ENCODE measurements at regions not wholly inside any gene's neighbourhood (a gene's known extent, or its start where the extent isn't known, plus 50 kb on each side); places are given as distances from the start of the nearest gene placed in this dataset.

DNA sequence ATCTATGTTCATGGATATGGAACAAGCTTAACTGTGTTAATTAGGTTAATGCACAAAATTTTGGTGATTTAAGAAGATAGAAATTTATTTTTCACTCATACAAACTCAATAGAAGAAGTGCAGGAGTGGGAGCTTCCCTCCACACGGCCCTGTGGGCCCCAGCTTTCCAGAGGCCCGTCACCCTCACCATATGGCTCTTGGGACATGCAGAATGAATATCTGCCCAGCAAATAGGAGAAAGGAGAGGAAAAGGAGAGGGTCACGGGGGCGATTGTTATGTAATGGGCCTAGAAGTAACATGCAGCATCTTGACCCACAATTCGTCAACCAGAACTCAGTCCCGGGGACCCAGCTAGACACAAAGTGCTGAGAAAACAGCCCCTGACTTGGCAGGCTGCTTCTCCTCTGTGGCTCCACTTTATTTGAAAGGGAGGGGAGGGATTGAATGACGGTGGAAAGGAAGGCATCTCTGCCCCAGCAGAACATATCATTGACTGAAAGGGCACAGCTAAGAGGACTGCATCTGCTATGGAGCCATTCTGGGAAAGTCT lies 648.2 kb upstream of the ID2 start:
- TF ChIP-seq Cebpa-rat (IDR thresholded peaks at IDR 0.05) = no peak
- no peaks in the 10 kb centered on the region for H4K20me1 ChIP-seq
- no peak overlapping the region for H3K9ac ChIP-seq
- H3K4me1 ChIP-seq = peaks cover 0 to 13% (median 9%) of the 10 kb centered on the region in 10 experiments; a peak in 9 of 20 replicates
- no peaks in the 10 kb centered on the region for H3K9me3 ChIP-seq (replicated peaks in 1 of 11)
- H3K4me2 ChIP-seq = no peak overlapping the region
- H3K27me3 ChIP-seq = no peaks in the 10 kb centered on the region
- no peaks in the 10 kb centered on the region for H3K36me3 ChIP-seq
- H3K4me3 ChIP-seq = no peak overlapping the region
- H3K27ac ChIP-seq = no peak overlapping the region

DNA sequence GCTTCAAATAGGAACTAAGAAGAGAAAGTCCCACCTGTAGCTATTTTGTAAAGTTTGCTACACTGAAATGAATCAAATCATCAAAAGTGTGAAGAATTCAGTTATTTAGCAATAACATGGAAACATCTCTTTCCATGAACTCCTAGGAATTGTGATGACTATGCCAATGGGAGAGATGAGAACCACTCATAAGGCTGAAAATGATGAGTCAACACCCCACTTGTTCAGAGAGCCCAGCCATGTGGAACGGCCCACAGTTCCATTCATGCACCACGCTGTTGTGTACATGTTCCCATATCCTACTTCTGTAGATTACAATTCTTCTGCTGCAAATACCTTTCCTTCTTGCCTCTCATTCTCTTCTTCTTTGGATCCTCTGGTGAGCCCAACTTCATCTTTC lies 645.5 kb upstream of the ID2 start:
- Histone ChIP-seq H3K9me3 (replicated peaks in 1 of 11) (no peaks in the 10 kb centered on the region; a peak in 1 of 22 replicates), H3K36me3 (no peaks in the 10 kb centered on the region), H3K4me1 (peaks cover 0 to 13% (median 9%) of the 10 kb centered on the region in 10 experiments; a peak in 9 of 20 replicates), H3K27me3 (no peaks in the 10 kb centered on the region), H3K4me3 (no peak overlapping the region), H4K20me1 (no peaks in the 10 kb centered on the region), H3K27ac (no peak overlapping the region), H3K4me2 (peak overlapping the region in 9 of 11 experiments; percentile 0 to 41 (median 18); a peak in 7 of 22 replicates), H3K9ac (no peak overlapping the region)
- TF ChIP-seq Cebpa-rat (IDR thresholded peaks at IDR 0.05) = no peak

DNA sequence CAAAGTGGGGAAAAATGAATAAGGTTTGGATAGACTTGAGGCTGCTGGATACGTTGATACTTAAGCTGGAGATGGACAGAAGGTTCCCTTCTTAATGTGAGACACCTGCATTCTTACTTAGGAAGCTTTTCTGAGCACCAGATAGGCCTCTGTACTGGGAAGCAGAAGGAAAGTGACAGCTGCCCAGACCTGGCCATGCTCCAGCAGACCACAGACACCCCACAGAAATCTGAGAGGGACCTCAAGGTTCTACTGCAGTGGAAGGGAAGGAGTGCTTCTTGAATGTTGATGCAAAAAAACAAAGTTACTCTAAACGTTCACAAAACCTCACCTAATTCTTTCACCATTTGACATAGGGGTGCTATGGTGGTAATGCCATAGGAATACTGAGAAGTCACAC lies 642.1 kb upstream of the ID2 start:
- Histone ChIP-seq H3K27ac (no peak overlapping the region), H3K9ac (no peak overlapping the region), H3K4me2 (no peak overlapping the region), H4K20me1 (no peaks in the 10 kb centered on the region), H3K4me3 (no peak overlapping the region), H3K27me3 (no peaks in the 10 kb centered on the region), H3K36me3 (0 out of 22 replicates have a peak, but pooled peaks cover 0 to 5% (median 0%) of the 10 kb centered on the region in 11 experiments), H3K9me3 (replicated peaks in 1 of 11) (peaks cover 11 to 21% (median 15%) of the 10 kb centered on the region in 11 experiments), H3K4me1 (peaks cover 0 to 13% (median 9%) of the 10 kb centered on the region in 10 experiments; a peak in 9 of 20 replicates)
- TF ChIP-seq Cebpa-rat (IDR thresholded peaks at IDR 0.05) = no peak

DNA sequence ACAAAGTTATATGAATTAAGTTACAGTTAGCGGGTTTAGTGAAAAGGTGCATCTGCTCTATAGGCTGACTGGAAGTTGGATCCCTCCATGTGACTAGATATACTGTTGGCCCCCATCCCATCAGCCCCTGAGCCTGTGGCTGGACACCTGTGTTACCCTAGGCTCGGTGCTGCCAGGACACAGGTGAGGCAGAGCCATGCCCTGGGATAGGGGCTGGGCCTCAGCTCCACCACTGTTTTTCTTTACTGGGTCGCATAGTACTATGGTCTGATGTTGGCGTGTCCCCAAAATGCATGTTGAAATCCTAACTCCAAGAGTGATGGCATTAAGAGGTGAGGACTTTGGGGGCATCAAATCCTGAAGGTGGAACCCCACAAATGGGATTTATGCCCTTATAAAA lies 638.6 kb upstream of the ID2 start:
- no peaks in the 10 kb centered on the region for H4K20me1 ChIP-seq
- no peak overlapping the region for H3K9ac ChIP-seq
- H3K4me2 ChIP-seq = no peak overlapping the region
- H3K4me1 ChIP-seq = no peaks in the 10 kb centered on the region
- H3K4me3 ChIP-seq = no peak overlapping the region
- no peak overlapping the region for H3K27ac ChIP-seq
- H3K9me3 ChIP-seq (replicated peaks in 1 of 11) = peaks cover 11 to 21% (median 15%) of the 10 kb centered on the region in 11 experiments
- no peaks in the 10 kb centered on the region for H3K27me3 ChIP-seq
- 0 out of 22 replicates have a peak, but pooled peaks cover 0 to 5% (median 0%) of the 10 kb centered on the region in 11 experiments for H3K36me3 ChIP-seq
- no peak for TF ChIP-seq Cebpa-rat (IDR thresholded peaks at IDR 0.05)

DNA sequence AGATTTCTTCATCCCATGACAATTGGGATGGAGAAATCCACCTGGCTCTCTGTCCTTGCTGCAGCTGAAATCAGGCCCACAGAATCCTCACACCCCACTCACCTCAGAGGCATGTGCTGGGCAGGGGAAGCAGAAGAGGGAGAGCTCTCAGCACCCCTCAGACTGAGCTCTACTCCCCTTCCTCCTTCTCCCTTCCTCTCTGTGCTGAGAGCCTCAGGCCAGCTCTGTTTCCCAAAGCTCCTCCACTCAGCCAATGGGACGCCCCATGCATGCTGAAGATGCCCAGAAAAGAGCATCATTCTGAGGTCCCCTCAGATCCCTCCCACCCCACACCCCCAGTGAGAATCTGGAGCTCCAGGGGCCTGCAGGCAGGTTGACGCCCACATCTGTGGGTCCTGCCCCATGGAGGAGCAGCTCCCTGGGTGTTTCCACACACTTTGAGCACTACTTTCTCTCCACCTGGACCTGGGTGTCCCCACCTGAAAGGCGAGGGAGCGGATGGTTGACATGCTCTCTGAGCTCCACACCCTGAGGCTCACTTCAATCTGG lies 637.7 kb upstream of the ID2 start:
- no peaks in the 10 kb centered on the region for H3K4me1 ChIP-seq
- H3K36me3 ChIP-seq = 0 out of 22 replicates have a peak, but pooled peaks cover 0 to 5% (median 0%) of the 10 kb centered on the region in 11 experiments
- H3K9ac ChIP-seq = no peak overlapping the region
- H3K4me3 ChIP-seq = no peak overlapping the region
- no peaks in the 10 kb centered on the region for H3K27me3 ChIP-seq
- H3K9me3 ChIP-seq (replicated peaks in 1 of 11) = peaks cover 11 to 21% (median 15%) of the 10 kb centered on the region in 11 experiments
- H3K27ac ChIP-seq = no peak overlapping the region
- H4K20me1 ChIP-seq = no peaks in the 10 kb centered on the region
- H3K4me2 ChIP-seq = no peak overlapping the region
- TF ChIP-seq Cebpa-rat (IDR thresholded peaks at IDR 0.05) = no peak

DNA sequence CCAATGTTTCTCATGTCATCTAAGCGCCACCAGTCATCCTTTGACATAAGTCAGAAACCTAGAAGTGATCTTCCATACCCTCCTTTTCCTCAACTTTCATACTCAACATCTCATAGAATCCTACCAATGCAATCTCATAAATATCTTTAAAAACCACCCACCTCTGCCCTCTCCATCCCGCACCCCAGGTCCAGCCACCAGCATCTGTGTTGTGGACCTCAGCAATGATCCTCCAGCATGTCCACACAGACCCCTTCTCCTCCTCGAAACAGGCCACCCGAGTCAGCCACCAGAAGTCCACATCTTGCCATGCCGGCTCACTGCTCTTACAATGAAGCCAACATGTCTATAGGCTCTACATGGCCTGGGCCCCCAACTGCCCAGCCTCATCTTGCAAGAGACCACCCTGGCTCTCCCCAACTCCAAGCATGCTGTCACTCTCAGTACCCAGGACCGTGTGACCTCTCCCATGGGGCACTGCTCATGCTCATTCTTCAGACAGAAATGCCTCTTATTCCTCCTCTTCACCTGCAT lies 636.7 kb upstream of the ID2 start:
- Histone ChIP-seq H3K36me3 (0 out of 22 replicates have a peak, but pooled peaks cover 0 to 5% (median 0%) of the 10 kb centered on the region in 11 experiments), H3K9ac (no peak overlapping the region), H3K9me3 (replicated peaks in 1 of 11) (peaks cover 11 to 21% (median 15%) of the 10 kb centered on the region in 11 experiments), H3K4me3 (no peak overlapping the region), H3K4me1 (no peaks in the 10 kb centered on the region), H3K27me3 (no peaks in the 10 kb centered on the region), H3K27ac (no peak overlapping the region), H4K20me1 (no peaks in the 10 kb centered on the region), H3K4me2 (no peak overlapping the region)
- no peak for TF ChIP-seq Cebpa-rat (IDR thresholded peaks at IDR 0.05)

DNA sequence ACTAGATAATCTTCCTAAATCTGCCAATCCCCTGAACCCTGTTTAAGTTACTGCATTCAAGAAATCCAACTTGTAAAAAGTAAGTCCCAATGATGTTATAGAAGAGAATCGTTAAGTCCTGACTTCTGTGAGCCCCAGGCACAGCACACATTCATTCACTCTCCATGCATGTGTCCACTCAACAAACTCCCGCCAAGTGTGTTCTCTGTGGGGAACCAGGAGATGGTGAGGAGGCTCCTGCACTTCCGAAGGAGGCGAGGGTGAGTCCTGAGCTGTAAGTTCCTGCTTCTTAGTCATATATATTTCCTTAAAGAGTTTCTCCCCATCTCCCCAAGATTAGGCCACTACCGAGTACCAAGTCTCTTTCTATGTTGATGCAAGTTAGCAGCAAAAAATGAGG lies 635.0 kb upstream of the ID2 start:
- TF ChIP-seq Cebpa-rat (IDR thresholded peaks at IDR 0.05) = no peak
- Histone ChIP-seq H3K4me1 (no peaks in the 10 kb centered on the region), H3K4me3 (no peak overlapping the region)

DNA sequence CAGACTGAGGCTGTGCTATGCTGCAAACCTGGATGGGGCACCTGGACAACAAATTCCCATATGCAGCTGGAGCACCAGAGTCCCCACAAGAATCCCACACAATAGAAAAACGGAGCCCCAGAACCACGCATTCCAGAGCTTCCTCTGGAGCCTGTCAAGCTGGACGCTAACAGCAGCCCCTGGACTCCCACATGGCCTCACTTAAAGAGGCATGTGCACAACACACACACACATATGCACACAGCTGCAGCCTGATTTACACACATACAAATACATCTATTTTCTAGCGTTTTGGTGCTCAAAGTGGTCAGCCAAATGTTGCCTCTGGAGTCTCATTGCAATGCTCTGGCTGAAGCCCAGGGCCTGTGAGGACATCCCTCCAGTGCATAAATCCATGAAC lies 632.7 kb upstream of the ID2 start:
- Histone ChIP-seq H3K9ac (no peak overlapping the region), H3K27ac (no peak overlapping the region), H3K4me1 (peaks cover 0 to 5% (median 0%) of the 10 kb centered on the region in 10 experiments; a peak in 1 of 20 replicates), H4K20me1 (no peaks in the 10 kb centered on the region), H3K4me2 (no peak overlapping the region), H3K27me3 (no peaks in the 10 kb centered on the region), H3K9me3 (replicated peaks in 1 of 11) (no peaks in the 10 kb centered on the region), H3K4me3 (no peak overlapping the region), H3K36me3 (no peaks in the 10 kb centered on the region)
- TF ChIP-seq Cebpa-rat (IDR thresholded peaks at IDR 0.05) = no peak

More for the DNA sequence above, 635.0 kb upstream of the ID2 start:
- Histone ChIP-seq H3K27me3 (no peaks in the 10 kb centered on the region), H3K27ac (no peak overlapping the region), H3K4me2 (no peak overlapping the region), H4K20me1 (no peaks in the 10 kb centered on the region), H3K9ac (no peak overlapping the region), H3K9me3 (replicated peaks in 1 of 11) (peaks cover 8 to 17% (median 11%) of the 10 kb centered on the region in 11 experiments), H3K36me3 (0 out of 22 replicates have a peak, but pooled peaks cover 0 to 5% (median 0%) of the 10 kb centered on the region in 11 experiments)

DNA sequence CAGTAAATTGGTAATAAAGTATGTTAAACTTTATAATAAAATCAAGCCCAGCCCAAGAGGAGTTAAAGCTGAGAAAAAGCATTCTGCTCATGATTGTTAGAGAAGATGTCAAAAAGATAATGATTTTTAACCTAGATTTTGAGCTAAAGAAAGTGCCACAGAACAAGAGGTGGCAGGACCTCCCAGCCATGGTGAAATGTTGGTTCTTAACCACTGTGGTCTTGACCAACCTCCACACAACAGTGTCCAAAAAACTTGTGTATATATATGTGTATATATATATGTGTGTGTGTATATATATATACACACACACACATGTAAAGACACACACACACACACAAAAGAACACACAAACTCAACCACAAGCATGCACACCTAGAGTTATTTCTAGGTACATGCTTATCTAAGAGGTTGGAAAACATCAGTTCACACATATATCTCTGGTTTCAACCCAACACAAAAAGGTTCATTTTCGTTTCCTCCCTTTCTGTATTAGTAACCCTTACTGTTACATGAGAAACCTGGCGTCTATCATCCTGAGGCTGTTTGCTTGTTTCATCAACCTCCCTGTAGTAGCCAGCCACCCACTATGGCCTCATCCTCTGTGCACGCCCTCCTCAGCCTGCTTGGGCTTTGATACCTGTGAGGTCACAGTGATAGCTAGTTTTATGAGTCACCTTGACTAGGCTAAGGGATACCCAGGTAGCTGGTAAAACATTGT lies 631.8 kb upstream of the ID2 start:
- no peak for TF ChIP-seq Cebpa-rat (IDR thresholded peaks at IDR 0.05)
- Histone ChIP-seq H3K4me2 (no peak overlapping the region), H3K9ac (no peak overlapping the region), H3K4me1 (peaks cover 0 to 5% (median 0%) of the 10 kb centered on the region in 10 experiments; a peak in 2 of 20 replicates), H3K4me3 (no peak overlapping the region), H4K20me1 (no peaks in the 10 kb centered on the region), H3K9me3 (replicated peaks in 1 of 11) (no peaks in the 10 kb centered on the region), H3K36me3 (no peaks in the 10 kb centered on the region), H3K27me3 (no peaks in the 10 kb centered on the region), H3K27ac (no peak overlapping the region)

Data from BLaER1 treated with 17β-estradiol and CSF1 and Interleukin-3, amounts not matched to agents 10 nM and 100 nM (cell line).